HCT116 (cell line): ENCODE measurements at regions not wholly inside any gene's neighbourhood (a gene's known extent, or its start where the extent isn't known, plus 50 kb on each side); places are given as distances from the start of the nearest gene placed in this dataset.

Source experiments
- ATAC-seq: fragments of 200-7000 bp; cut with Tn5 transposase; 2 replicates; pipeline ENCODE4 v1.9.1; 2020; ENCODE audit warnings: mild to moderate bottlenecking, moderate library complexity
- BruUV-seq: library from RNA; stranded (reverse); fragments of 400-500 nt; replicated peaks from 2 replicates; lab custom pipeline; 2021; lab: Mats Ljungman, UMichigan
- CTCF ChIA-PET: fragments of 300-600 bp; sonication (Branson Sonifier 250); formaldehyde crosslinking; loops from one replicate; lab custom pipeline; 2021; ENCODE audit warnings: antibody characterized with exemption; lab: Charles Lee
- POLR2A ChIA-PET: fragments of 300-600, 350-600 bp; sonication (Branson Sonifier 250); formaldehyde crosslinking; loops from one replicate; lab custom pipeline; 2021; ENCODE audit warnings: antibody characterized with exemption; lab: Charles Lee
- RAD21 ChIA-PET, 2 experiments: fragments of 300-600 bp; sonication (Branson Sonifier 250); formaldehyde crosslinking; loops; one replicate each; lab custom pipeline; 2023; ENCODE audit warnings: low total read pairs in 2 of 2; ENCODE audit not compliant: uncharacterized antibody in 2 of 2, unreplicated experiment in 2 of 2, low non-redundant PET in 1 of 2; lab: Charles Lee
- DNase-seq: peaks from one replicate; pipeline ENCODE4 v3.0.0-alpha.2; 2010; ENCODE audit warnings: low read depth, low spot score
- H2AFZ ChIP-seq: fragments of 200-600 bp; shearing (Covaris generic), sonication (generic); 2 replicates; pipeline ENCODE4 v1.6.1; 2017; ENCODE audit warnings: low read depth, mixed run types, mixed read lengths, antibody characterized with exemption, low read length; ENCODE audit not compliant: poor library complexity, severe bottlenecking
- H3K27ac ChIP-seq: 2 replicates; pipeline ENCODE4 v1.5.1; 2012; ENCODE audit warnings: low read depth, low read length
- H3K27me3 ChIP-seq: fragments of 200-600 bp; sonication (generic); 2 replicates; pipeline ENCODE4 v1.6.1; 2016; ENCODE audit warnings: mixed run types, low read length, mixed read lengths; ENCODE audit not compliant: insufficient read depth
- H3K36me3 ChIP-seq, 2 experiments: fragments of 200-500 bp in 1 of 2; fragments of 200-600 bp in 1 of 2; sonication (Bioruptor generic) in 1 of 2; sonication (generic) in 1 of 2; 2 replicates each; pipeline versions ENCODE4 v1.5.1 to v1.6.1; 2014 to 2016; ENCODE audit warnings: low read length in 2 of 2, inconsistent platforms in 1 of 2, mixed read lengths in 1 of 2, mixed run types in 1 of 2; ENCODE audit not compliant: insufficient read depth in 2 of 2, control insufficient read depth in 1 of 2
- H3K4me1 ChIP-seq, 2 experiments: fragments of 200-600 bp in 1 of 2; sonication (generic) in 1 of 2; 2 replicates each; pipeline versions ENCODE4 v1.5.1 to v1.6.1; 2012 to 2017; ENCODE audit warnings: low read length in 2 of 2, inconsistent platforms in 1 of 2, mild to moderate bottlenecking in 1 of 2, mixed read lengths in 1 of 2, mixed run types in 1 of 2, moderate library complexity in 1 of 2; ENCODE audit not compliant: insufficient read depth in 2 of 2, control insufficient read depth in 1 of 2
- H3K4me2 ChIP-seq: fragments of 200-600 bp; sonication (generic); 2 replicates; pipeline ENCODE4 v1.6.1; 2017; ENCODE audit warnings: mixed run types, low read length, mixed read lengths
- H3K4me3 ChIP-seq, 2 experiments: fragments of 200-600 bp in 1 of 2; sonication (generic) in 1 of 2; replicated peaks in 1 of 2; 2 replicates each; pipeline ENCODE4 v1.5.1; 2011 to 2016; ENCODE audit warnings: low read length in 2 of 2, control low read depth in 1 of 2, low read depth in 1 of 2, mild to moderate bottlenecking in 1 of 2, mixed read lengths in 1 of 2, mixed run types in 1 of 2
- H3K79me2 ChIP-seq: fragments of 200-600 bp; sonication (generic); 2 replicates; pipeline ENCODE4 v1.6.1; 2017; ENCODE audit warnings: mild to moderate bottlenecking, mixed run types, low read length, moderate library complexity, mixed read lengths; ENCODE audit not compliant: insufficient read depth
- H3K9ac ChIP-seq: fragments of 200-600 bp; sonication (generic); 2 replicates; pipeline ENCODE4 v1.6.1; 2016; ENCODE audit warnings: low read length, mixed read lengths
- H3K9me2 ChIP-seq: fragments of 200-600 bp; sonication (generic), shearing (Covaris generic); 2 replicates; pipeline ENCODE4 v1.6.1; 2017; ENCODE audit warnings: mixed run types, mild to moderate bottlenecking, moderate library complexity; ENCODE audit not compliant: insufficient read depth
- H3K9me3 ChIP-seq, 2 experiments: fragments of 200-500 bp in 1 of 2; fragments of 200-600 bp in 1 of 2; sonication (Bioruptor generic) in 1 of 2; sonication (generic) in 1 of 2; 2 replicates each; pipeline ENCODE4 v1.6.1; 2014 to 2017; ENCODE audit warnings: low read length in 2 of 2, mixed read lengths in 2 of 2, inconsistent platforms in 1 of 2, low read depth in 1 of 2, mild to moderate bottlenecking in 1 of 2, mixed run types in 1 of 2, moderate library complexity in 1 of 2; ENCODE audit not compliant: control insufficient read depth in 1 of 2, insufficient read depth in 1 of 2
- H4K20me1 ChIP-seq: fragments of 200-600 bp; sonication (generic), shearing (Covaris generic); 2 replicates; pipeline ENCODE4 v1.6.1; 2017; ENCODE audit warnings: mixed run types, mild to moderate bottlenecking, moderate library complexity; ENCODE audit not compliant: insufficient read depth
- EZH2 ChIP-seq: fragments of 200-600 bp; sonication (generic); IDR thresholded peaks from 2 replicates; pipeline ENCODE4 v1.6.1; 2017; ENCODE audit warnings: antibody characterized with exemption, mixed run types
- POLR2A ChIP-seq: IDR thresholded peaks from 2 replicates; pipeline ENCODE4 v1.7.0; 2011; ENCODE audit warnings: borderline replicate concordance; ENCODE audit not compliant: insufficient read depth, insufficient read length; ENCODE audit errors: extremely low read depth
- POLR2AphosphoS5 ChIP-seq: IDR thresholded peaks from 2 replicates; pipeline ENCODE4 v1.6.1; 2011; ENCODE audit warnings: mild to moderate bottlenecking, low read depth, low read length, moderate library complexity
- SIN3A ChIP-seq: IDR thresholded peaks from 2 replicates; pipeline ENCODE4 v1.6.1; 2012; ENCODE audit warnings: low read depth
- SRF ChIP-seq: IDR thresholded peaks from 2 replicates; pipeline ENCODE4 v1.6.1; 2012; ENCODE audit warnings: low read depth
- ZNF274 ChIP-seq: fragments of 200-500 bp; sonication (Bioruptor generic); IDR thresholded peaks from 2 replicates; pipeline ENCODE4 v1.6.1; 2014; ENCODE audit warnings: mild to moderate bottlenecking, low read depth, low read length, inconsistent platforms
- intact Hi-C: fragments of 100-400 bp; cut with micrococcal nuclease; formaldehyde crosslinking; loops from 2 replicates; pipeline ENCODE4 v1.10.0; 2022
- TF ChIP-seq, protein P1 (sequence below): IDR thresholded peaks from 2 replicates; pipeline ENCODE4 v1.6.1; 2012
- TF ChIP-seq, protein P2 (sequence below), 3 experiments: fragments of 200-600 bp in 1 of 3; sonication (generic) in 1 of 3; IDR thresholded peaks in 2 of 3; conservative IDR thresholded peaks in 1 of 3; 2 replicates each; pipeline ENCODE4 v1.5.1; 2012 to 2017; ENCODE audit warnings: low read depth in 2 of 3, low read length in 2 of 3, antibody characterized with exemption in 1 of 3, borderline replicate concordance in 1 of 3, control low read depth in 1 of 3, mild to moderate bottlenecking in 1 of 3, mixed read lengths in 1 of 3, mixed run types in 1 of 3, moderate library complexity in 1 of 3; ENCODE audit not compliant: insufficient read depth in 1 of 3
- TF ChIP-seq, protein P3 (sequence below): IDR thresholded peaks from 2 replicates; pipeline ENCODE4 v1.6.1; 2012; ENCODE audit warnings: low read depth

DNA sequence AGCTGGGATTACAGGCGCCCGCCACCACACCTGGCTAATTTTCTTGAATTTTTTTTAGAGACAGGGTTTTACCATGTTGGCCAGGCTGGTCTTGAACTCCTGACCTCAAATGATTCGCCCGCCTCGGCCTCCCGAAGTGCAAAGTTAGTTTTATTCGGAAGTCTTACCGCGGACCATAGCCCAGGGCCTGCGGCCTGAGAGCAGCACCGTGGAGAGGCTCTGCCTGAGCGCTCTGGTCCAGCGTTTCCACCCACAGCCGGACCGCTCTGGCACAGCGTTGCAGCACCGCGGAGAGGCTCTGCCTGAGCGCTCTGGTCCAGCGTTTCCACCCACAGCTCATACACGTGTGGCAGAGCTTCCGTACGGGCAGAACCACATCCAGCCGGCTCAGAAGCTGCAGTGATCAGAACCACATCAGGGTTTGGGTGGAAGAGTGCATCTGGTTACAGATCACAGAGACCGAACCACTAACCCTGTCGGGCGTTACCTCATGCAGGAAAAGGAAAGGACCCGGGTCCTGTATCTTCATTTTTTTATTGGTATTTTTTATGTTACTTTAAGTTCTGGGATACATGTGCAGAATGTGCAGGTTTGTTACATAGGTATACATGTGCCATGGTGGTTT is 102.4 kb upstream of the SOX1 start:
- BruUV-seq, result no TSS peak
- Histone ChIP-seq H3K9me3 (no peaks in the 10 kb centered on the region), H3K79me2 (no peaks in the 10 kb centered on the region), H3K9me2 (no peaks in the 10 kb centered on the region), H3K27ac (no peak overlapping the region), H3K36me3 (no peaks in the 10 kb centered on the region), H3K9ac (no peak overlapping the region), H3K4me3 (no peak overlapping the region), H3K27me3 (peaks cover 6% of the 10 kb centered on the region), H3K4me2 (no peak overlapping the region), H2AFZ (no peak overlapping the region), H4K20me1 (no peaks in the 10 kb centered on the region), H3K4me1 (no peaks in the 10 kb centered on the region)
- intact Hi-C loops, result no loop called here
- no peak for ATAC-seq
- POLR2A ChIA-PET, result no interaction called here
- DNase-seq, result no peak
- CTCF ChIA-PET, result no interaction called here
- TF ChIP-seq POLR2A (no peak), SRF (no peak), ZNF274 (no peak), POLR2AphosphoS5 (no peak), EZH2 (no peak), SIN3A (no peak)
- TF ChIP-seq, protein P1, sequence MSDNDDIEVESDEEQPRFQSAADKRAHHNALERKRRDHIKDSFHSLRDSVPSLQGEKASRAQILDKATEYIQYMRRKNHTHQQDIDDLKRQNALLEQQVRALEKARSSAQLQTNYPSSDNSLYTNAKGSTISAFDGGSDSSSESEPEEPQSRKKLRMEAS, result no peak
- TF ChIP-seq, protein P2, sequence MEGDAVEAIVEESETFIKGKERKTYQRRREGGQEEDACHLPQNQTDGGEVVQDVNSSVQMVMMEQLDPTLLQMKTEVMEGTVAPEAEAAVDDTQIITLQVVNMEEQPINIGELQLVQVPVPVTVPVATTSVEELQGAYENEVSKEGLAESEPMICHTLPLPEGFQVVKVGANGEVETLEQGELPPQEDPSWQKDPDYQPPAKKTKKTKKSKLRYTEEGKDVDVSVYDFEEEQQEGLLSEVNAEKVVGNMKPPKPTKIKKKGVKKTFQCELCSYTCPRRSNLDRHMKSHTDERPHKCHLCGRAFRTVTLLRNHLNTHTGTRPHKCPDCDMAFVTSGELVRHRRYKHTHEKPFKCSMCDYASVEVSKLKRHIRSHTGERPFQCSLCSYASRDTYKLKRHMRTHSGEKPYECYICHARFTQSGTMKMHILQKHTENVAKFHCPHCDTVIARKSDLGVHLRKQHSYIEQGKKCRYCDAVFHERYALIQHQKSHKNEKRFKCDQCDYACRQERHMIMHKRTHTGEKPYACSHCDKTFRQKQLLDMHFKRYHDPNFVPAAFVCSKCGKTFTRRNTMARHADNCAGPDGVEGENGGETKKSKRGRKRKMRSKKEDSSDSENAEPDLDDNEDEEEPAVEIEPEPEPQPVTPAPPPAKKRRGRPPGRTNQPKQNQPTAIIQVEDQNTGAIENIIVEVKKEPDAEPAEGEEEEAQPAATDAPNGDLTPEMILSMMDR (IDR thresholded peaks at IDR 0.05 in 2 of 3, conservative IDR thresholded peaks at IDR 0.05 in 1 of 3; ENCODE audit: borderline replicate concordance in 1 of 3, insufficient read depth in 1 of 3, low read depth in 2 of 3, low read length in 2 of 3), result no peak
- TF ChIP-seq, protein P3, sequence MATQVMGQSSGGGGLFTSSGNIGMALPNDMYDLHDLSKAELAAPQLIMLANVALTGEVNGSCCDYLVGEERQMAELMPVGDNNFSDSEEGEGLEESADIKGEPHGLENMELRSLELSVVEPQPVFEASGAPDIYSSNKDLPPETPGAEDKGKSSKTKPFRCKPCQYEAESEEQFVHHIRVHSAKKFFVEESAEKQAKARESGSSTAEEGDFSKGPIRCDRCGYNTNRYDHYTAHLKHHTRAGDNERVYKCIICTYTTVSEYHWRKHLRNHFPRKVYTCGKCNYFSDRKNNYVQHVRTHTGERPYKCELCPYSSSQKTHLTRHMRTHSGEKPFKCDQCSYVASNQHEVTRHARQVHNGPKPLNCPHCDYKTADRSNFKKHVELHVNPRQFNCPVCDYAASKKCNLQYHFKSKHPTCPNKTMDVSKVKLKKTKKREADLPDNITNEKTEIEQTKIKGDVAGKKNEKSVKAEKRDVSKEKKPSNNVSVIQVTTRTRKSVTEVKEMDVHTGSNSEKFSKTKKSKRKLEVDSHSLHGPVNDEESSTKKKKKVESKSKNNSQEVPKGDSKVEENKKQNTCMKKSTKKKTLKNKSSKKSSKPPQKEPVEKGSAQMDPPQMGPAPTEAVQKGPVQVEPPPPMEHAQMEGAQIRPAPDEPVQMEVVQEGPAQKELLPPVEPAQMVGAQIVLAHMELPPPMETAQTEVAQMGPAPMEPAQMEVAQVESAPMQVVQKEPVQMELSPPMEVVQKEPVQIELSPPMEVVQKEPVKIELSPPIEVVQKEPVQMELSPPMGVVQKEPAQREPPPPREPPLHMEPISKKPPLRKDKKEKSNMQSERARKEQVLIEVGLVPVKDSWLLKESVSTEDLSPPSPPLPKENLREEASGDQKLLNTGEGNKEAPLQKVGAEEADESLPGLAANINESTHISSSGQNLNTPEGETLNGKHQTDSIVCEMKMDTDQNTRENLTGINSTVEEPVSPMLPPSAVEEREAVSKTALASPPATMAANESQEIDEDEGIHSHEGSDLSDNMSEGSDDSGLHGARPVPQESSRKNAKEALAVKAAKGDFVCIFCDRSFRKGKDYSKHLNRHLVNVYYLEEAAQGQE, result no peak
- RAD21 ChIA-PET, result no interaction called here
